ENCODE measurements at regions not wholly inside any gene's neighbourhood (a gene's known extent, or its start where the extent isn't known, plus 50 kb on each side); places are given as distances from the start of the nearest gene placed in this dataset.

GRCh38 chr2:194985258-194985657, 671.8 kb upstream of the SLC39A10 start:
- Histone ChIP-seq H3K4me3 (no peak overlapping the region), H3K9me3 (peaks cover 0 to 29% of the 10 kb centered on the region in 2 donors), H3K27ac (no peak overlapping the region), H3K27me3 (no peaks in the 10 kb centered on the region), H3K36me3 (no peaks in the 10 kb centered on the region), H3K4me1 (no peaks in the 10 kb centered on the region)
- no peak for ATAC-seq
- no peak for DNase-seq
- intact Hi-C loops (cut with DNase I): no loop called here
- no peak for TF ChIP-seq CTCF (IDR thresholded peaks at IDR 0.05)

GRCh38 chr2:194962254-194962653, 694.8 kb upstream of the SLC39A10 start:
- Histone ChIP-seq H3K4me1 (no peaks in the 10 kb centered on the region), H3K36me3 (no peaks in the 10 kb centered on the region), H3K9me3 (peaks cover 0 to 19% of the 10 kb centered on the region in 2 donors), H3K27me3 (no peaks in the 10 kb centered on the region), H3K27ac (no peak overlapping the region), H3K4me3 (no peak overlapping the region)
- intact Hi-C loops (cut with DNase I): no loop called here
- DNase-seq (no peak), ATAC-seq (no peak)
- TF ChIP-seq CTCF (IDR thresholded peaks at IDR 0.05): no peak

GRCh38 chr2:194954218-194954617, 702.8 kb upstream of the SLC39A10 start:
- Histone ChIP-seq H3K4me3 (no peak overlapping the region), H3K4me1 (no peaks in the 10 kb centered on the region), H3K9me3 (peaks cover 0 to 1% of the 10 kb centered on the region in 2 donors), H3K36me3 (no peaks in the 10 kb centered on the region), H3K27me3 (no peaks in the 10 kb centered on the region), H3K27ac (no peak overlapping the region)
- no peak for TF ChIP-seq CTCF (IDR thresholded peaks at IDR 0.05)
- ATAC-seq: no peak
- no peak for DNase-seq
- intact Hi-C loops (cut with DNase I): no loop called here

- H3K36me3 ChIP-seq: no peaks in the 10 kb centered on the region
- TF ChIP-seq CTCF (IDR thresholded peaks at IDR 0.05): no peak
- H3K27me3 ChIP-seq: no peaks in the 10 kb centered on the region
- ATAC-seq: no peak
- H3K9me3 ChIP-seq: peaks cover 0 to 4% of the 10 kb centered on the region in 2 donors
- no peak for DNase-seq
- no peak overlapping the region for H3K4me3 ChIP-seq
- intact Hi-C loops (cut with DNase I): no loop called here
- no peaks in the 10 kb centered on the region for H3K4me1 ChIP-seq
- H3K27ac ChIP-seq: no peak overlapping the region
Measured at GRCh38 chr2:194946826-194947225, 710.2 kb upstream of the SLC39A10 start.

GRCh38 chr2:194938066-194938465, 719.0 kb upstream of the SLC39A10 start:
- Histone ChIP-seq H3K27ac (no peak overlapping the region), H3K36me3 (no peaks in the 10 kb centered on the region)

More at GRCh38 chr2:194938066-194938465, 719.0 kb upstream of the SLC39A10 start:
- ATAC-seq: no peak
- no peak for TF ChIP-seq CTCF (IDR thresholded peaks at IDR 0.05)
- Histone ChIP-seq H3K27me3 (no peaks in the 10 kb centered on the region), H3K4me1 (no peaks in the 10 kb centered on the region), H3K9me3 (peaks cover 0 to 8% of the 10 kb centered on the region in 2 donors), H3K4me3 (no peak overlapping the region)
- DNase-seq: no peak
- intact Hi-C loops (cut with DNase I): no loop called here

Measured in left lung (tissue), 4 donors.